SK-N-SH treated with all-trans-retinoic acid at 6 μM for 48 hours (cell line): ENCODE measurements at regions not wholly inside any gene's neighbourhood (a gene's known extent, or its start where the extent isn't known, plus 50 kb on each side); places are given as distances from the start of the nearest gene placed in this dataset.

Experiments
- ARNTL ChIP-seq: fragments of 450-650 bp; formaldehyde crosslinking; IDR thresholded peaks from 2 replicates; pipeline ENCODE4 v1.5.0; 2020; ENCODE audit warnings: low read depth, mild to moderate bottlenecking, moderate library complexity, borderline replicate concordance
- CSDC2 ChIP-seq: fragments of 250-450 bp; sonication (Bioruptor Pico); IDR thresholded peaks from 2 replicates; pipeline ENCODE4 v1.5.0; 2020; ENCODE audit warnings: mild to moderate bottlenecking, moderate library complexity
- CSRNP3 ChIP-seq: fragments of 250-450 bp; sonication (Bioruptor Pico); IDR thresholded peaks from 2 replicates; pipeline ENCODE4 v1.5.1; 2021; ENCODE audit warnings: mild to moderate bottlenecking, moderate library complexity
- ESRRG ChIP-seq: fragments of 250-450 bp; sonication (Bioruptor Pico); IDR thresholded peaks from 2 replicates; pipeline ENCODE4 v1.6.1; 2021; ENCODE audit warnings: mild to moderate bottlenecking
- GLIS3 ChIP-seq: fragments of 250-450 bp; sonication (Bioruptor Pico); IDR thresholded peaks from 2 replicates; pipeline ENCODE4 v1.5.0; 2020; ENCODE audit warnings: mild to moderate bottlenecking, moderate library complexity
- OSR1 ChIP-seq: fragments of 250-450 bp; sonication (Bioruptor Pico); IDR thresholded peaks from 2 replicates; pipeline ENCODE4 v1.8.0; 2022; ENCODE audit warnings: moderate library complexity, mild to moderate bottlenecking, inconsistent platforms
- PPARA ChIP-seq: fragments of 250-450 bp; sonication (Bioruptor Pico); IDR thresholded peaks from 2 replicates; pipeline ENCODE4 v1.5.0; 2020; ENCODE audit warnings: mild to moderate bottlenecking, borderline replicate concordance
- RARB ChIP-seq: fragments of 250-450 bp; sonication (Bioruptor Pico); IDR thresholded peaks from 2 replicates; pipeline ENCODE4 v1.8.0; 2021; ENCODE audit warnings: mild to moderate bottlenecking, moderate library complexity
- SNAI2 ChIP-seq: fragments of 250-450 bp; sonication (Bioruptor Pico); IDR thresholded peaks from 2 replicates; pipeline ENCODE4 v1.5.0; 2020; ENCODE audit warnings: mild to moderate bottlenecking, moderate library complexity
- ZFP3 ChIP-seq: fragments of 250-450 bp; sonication (Bioruptor Pico); IDR thresholded peaks from 2 replicates; pipeline ENCODE4 v1.5.0; 2020; ENCODE audit warnings: mild to moderate bottlenecking, moderate library complexity
- ZNF565 ChIP-seq: fragments of 450-650 bp; formaldehyde crosslinking; conservative IDR thresholded peaks from 2 replicates; pipeline ENCODE4 v1.5.0; 2020; ENCODE audit warnings: low read depth, mild to moderate bottlenecking, moderate library complexity
- TF ChIP-seq, protein P1 (sequence below): fragments of 250-450 bp; sonication (Bioruptor Pico); IDR thresholded peaks from 2 replicates; pipeline ENCODE4 v1.5.0; 2020; ENCODE audit warnings: mild to moderate bottlenecking, moderate library complexity
- TF ChIP-seq, protein P2 (sequence below): fragments of 250-450 bp; sonication (Bioruptor Pico); IDR thresholded peaks from 2 replicates; pipeline ENCODE4 v1.5.1; 2020; ENCODE audit warnings: low read depth, mild to moderate bottlenecking, moderate library complexity
- TF ChIP-seq, protein P3 (sequence below): fragments of 250-450 bp; sonication (Bioruptor Pico); IDR thresholded peaks from 2 replicates; pipeline ENCODE4 v1.8.0; 2020; ENCODE audit warnings: mild to moderate bottlenecking, moderate library complexity, borderline replicate concordance

DNA sequence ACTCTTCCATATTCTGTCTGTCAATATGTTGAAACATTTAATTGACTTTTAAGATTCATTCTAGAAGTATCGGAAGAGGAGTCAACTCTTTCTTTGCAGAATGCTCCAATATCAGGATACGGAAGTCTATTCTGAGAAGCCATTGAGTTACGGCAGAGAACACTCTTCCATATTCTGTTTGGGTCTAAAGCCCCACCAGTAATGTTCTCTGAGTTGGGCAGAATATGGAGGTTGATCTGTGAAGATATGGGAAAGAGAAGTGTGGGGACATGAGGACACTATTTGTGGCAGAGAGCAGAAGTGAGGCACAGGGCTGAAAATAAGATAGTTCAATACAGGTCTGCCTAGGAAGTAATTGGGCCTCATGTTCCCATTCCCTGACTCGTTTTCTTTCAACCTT is 300.0 kb downstream of the DIRAS2 start:
- TF ChIP-seq, protein P1, sequence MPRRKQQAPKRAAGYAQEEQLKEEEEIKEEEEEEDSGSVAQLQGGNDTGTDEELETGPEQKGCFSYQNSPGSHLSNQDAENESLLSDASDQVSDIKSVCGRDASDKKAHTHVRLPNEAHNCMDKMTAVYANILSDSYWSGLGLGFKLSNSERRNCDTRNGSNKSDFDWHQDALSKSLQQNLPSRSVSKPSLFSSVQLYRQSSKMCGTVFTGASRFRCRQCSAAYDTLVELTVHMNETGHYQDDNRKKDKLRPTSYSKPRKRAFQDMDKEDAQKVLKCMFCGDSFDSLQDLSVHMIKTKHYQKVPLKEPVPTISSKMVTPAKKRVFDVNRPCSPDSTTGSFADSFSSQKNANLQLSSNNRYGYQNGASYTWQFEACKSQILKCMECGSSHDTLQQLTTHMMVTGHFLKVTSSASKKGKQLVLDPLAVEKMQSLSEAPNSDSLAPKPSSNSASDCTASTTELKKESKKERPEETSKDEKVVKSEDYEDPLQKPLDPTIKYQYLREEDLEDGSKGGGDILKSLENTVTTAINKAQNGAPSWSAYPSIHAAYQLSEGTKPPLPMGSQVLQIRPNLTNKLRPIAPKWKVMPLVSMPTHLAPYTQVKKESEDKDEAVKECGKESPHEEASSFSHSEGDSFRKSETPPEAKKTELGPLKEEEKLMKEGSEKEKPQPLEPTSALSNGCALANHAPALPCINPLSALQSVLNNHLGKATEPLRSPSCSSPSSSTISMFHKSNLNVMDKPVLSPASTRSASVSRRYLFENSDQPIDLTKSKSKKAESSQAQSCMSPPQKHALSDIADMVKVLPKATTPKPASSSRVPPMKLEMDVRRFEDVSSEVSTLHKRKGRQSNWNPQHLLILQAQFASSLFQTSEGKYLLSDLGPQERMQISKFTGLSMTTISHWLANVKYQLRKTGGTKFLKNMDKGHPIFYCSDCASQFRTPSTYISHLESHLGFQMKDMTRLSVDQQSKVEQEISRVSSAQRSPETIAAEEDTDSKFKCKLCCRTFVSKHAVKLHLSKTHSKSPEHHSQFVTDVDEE (CRISPR knock-in tag), result no peak
- no peak for TF ChIP-seq ARNTL (CRISPR knock-in tag)
- TF ChIP-seq PPARA (CRISPR knock-in tag), result no peak
- TF ChIP-seq, protein P2, sequence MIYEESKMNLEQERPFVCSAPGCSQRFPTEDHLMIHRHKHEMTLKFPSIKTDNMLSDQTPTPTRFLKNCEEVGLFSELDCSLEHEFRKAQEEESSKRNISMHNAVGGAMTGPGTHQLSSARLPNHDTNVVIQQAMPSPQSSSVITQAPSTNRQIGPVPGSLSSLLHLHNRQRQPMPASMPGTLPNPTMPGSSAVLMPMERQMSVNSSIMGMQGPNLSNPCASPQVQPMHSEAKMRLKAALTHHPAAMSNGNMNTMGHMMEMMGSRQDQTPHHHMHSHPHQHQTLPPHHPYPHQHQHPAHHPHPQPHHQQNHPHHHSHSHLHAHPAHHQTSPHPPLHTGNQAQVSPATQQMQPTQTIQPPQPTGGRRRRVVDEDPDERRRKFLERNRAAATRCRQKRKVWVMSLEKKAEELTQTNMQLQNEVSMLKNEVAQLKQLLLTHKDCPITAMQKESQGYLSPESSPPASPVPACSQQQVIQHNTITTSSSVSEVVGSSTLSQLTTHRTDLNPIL (CRISPR knock-in tag), result no peak
- no peak for TF ChIP-seq RARB (CRISPR knock-in tag)
- no peak for TF ChIP-seq ESRRG (CRISPR knock-in tag)
- no peak for TF ChIP-seq OSR1 (CRISPR knock-in tag)
- TF ChIP-seq CSDC2 (CRISPR knock-in tag), result no peak
- TF ChIP-seq GLIS3, result no peak
- TF ChIP-seq, protein P3, sequence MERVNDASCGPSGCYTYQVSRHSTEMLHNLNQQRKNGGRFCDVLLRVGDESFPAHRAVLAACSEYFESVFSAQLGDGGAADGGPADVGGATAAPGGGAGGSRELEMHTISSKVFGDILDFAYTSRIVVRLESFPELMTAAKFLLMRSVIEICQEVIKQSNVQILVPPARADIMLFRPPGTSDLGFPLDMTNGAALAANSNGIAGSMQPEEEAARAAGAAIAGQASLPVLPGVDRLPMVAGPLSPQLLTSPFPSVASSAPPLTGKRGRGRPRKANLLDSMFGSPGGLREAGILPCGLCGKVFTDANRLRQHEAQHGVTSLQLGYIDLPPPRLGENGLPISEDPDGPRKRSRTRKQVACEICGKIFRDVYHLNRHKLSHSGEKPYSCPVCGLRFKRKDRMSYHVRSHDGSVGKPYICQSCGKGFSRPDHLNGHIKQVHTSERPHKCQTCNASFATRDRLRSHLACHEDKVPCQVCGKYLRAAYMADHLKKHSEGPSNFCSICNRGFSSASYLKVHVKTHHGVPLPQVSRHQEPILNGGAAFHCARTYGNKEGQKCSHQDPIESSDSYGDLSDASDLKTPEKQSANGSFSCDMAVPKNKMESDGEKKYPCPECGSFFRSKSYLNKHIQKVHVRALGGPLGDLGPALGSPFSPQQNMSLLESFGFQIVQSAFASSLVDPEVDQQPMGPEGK (CRISPR knock-in tag), result no peak
- TF ChIP-seq CSRNP3, result no peak
- no peak for TF ChIP-seq SNAI2 (CRISPR knock-in tag)
- TF ChIP-seq ZFP3 (CRISPR knock-in tag), result no peak
- no peak for TF ChIP-seq ZNF565 (CRISPR knock-in tag)
